ENCODE measurements at regions not wholly inside any gene's neighbourhood (a gene's known extent, or its start where the extent isn't known, plus 50 kb on each side); places are given as distances from the start of the nearest gene placed in this dataset.

- TF ChIP-seq BHLHE40 (IDR thresholded peaks at IDR 0.05; ENCODE audit: low read length) (no peak), HOXA5 (CRISPR knock-in tag; IDR thresholded peaks at IDR 0.05) (no peak)
Observed at GRCh38 chr15:94579286-94579685, 347.9 kb downstream of the MCTP2 start.
